Germinal center (tissue), 1 donor: ENCODE measurements at regions not wholly inside any gene's neighbourhood (a gene's known extent, or its start where the extent isn't known, plus 50 kb on each side); places are given as distances from the start of the nearest gene placed in this dataset.

Experiments
- DNase-seq: peaks from one replicate; pipeline ENCODE4 v3.0.0; 2012; ENCODE audit warnings: mixed read lengths, low spot score

GRCh38 chr7:26458466-26459145 is 166.9 kb downstream of the SNX10 start:
- DNase-seq: no peak

- DNase-seq: no peak
Observed at GRCh38 chr7:26459540-26460193, 168.0 kb downstream of the SNX10 start.

GRCh38 chr7:26460351-26461085 is 168.9 kb downstream of the SNX10 start:
- DNase-seq: no peak

DNA sequence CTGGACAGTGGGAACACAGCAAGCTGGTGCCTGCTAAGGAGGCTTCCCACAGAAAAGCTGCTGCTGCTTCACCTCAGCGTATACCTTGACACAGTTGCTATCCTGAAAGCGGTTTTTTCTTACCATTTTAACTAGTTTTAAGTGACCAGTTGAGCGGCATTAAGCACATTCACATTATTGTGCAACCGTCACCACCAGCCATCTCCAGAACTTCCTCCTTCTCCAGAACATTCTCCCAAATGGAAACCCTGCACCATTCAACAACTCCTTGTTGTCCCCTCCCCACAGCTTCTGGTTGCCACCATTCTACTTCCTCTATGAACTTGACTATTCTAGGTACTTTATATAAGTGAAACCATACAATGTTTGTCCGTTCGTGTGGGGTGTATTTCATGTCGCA is 169.9 kb downstream of the SNX10 start:
- no peak for DNase-seq

DNA sequence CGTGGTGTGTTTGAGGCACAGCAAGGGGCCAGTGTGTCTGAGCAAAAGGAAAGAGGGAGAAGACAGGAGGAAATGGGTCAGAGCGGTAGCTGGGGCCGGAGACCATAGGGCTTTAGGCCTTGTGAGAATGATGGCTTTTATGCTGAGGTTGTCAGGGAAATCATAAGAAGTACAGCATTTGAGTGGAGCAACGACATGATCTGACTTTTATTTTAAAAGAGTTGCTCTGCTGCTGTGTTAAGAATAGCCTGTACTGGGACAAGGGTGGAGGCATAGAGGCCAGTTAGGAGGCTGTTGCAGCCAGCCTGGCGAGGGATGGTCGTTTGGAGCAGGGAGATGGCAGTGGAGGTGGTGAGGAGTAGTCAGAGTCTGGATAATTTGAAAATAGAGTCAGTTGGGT is 174.3 kb downstream of the SNX10 start:
- no peak for DNase-seq

GRCh38 chr7:26467104-26467503 is 175.4 kb downstream of the SNX10 start:
- DNase-seq: no peak

- DNase-seq: no peak
Observed at GRCh38 chr7:26467541-26467940, 175.9 kb downstream of the SNX10 start.

GRCh38 chr7:26468625-26469024 is 177.0 kb downstream of the SNX10 start:
- no peak for DNase-seq

DNA sequence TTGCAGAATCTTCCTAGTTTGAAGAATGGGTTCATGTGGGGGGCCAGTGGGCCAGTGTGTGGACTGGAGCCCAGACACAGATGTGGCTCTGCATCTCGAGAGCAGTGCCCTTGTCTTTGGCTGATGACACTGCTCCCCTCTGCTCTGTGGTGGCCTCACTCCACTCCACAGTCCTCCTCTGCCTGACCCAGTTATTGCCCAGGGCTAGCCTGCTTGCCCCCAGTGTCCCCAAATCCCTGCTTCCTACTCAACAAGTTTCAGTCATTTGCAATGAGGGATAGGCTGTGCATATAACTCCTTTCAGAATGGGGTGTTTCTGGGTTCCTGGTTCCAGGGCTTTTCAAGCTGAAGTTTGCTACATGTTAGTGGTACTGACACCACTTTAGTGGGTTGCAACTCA is 177.5 kb downstream of the SNX10 start:
- DNase-seq: no peak

DNA sequence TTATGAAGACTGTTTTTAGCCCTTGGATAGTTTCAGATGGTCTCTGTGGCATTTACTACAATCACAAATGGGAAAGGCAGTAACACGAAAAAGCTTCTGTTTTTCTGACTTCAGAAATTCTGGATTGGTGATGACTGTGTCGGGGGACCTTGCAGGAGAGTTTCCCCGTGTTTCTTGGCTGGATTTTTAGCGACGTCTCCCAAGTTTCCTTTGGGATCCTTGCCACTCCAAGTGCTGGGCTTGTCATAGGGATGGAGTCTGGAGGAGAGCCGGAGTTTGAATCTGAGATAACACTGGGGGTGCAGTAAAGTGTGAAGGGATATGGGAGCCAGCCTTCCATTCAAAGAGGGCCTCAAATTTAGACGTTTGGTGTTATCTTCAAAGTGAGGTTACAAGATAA is 179.0 kb downstream of the SNX10 start:
- no peak for DNase-seq

GRCh38 chr7:26471306-26472075 is 179.8 kb downstream of the SNX10 start:
- DNase-seq: no peak

DNA sequence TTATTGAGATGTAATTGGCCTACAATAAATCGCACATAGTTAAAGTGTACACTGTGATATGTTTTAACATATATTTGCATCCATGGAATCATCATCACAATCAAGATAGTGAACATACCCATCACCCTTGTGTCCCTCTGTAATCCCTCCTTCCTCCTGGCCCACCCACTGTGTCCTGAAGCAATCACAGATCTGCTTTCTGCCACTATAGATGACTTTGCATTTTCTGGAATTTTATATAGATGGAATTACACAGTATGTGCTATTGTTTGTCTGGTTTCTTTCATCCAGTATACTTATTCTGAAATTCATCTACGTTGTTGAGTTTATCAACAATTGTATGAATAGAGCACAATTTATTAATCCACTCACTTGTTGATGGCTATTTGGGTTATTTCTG is 181.3 kb downstream of the SNX10 start:
- no peak for DNase-seq

GRCh38 chr7:26476271-26476670 is 184.6 kb downstream of the SNX10 start:
- DNase-seq: no peak

GRCh38 chr7:26477381-26477990 is 185.8 kb downstream of the SNX10 start:
- DNase-seq: no peak

DNA sequence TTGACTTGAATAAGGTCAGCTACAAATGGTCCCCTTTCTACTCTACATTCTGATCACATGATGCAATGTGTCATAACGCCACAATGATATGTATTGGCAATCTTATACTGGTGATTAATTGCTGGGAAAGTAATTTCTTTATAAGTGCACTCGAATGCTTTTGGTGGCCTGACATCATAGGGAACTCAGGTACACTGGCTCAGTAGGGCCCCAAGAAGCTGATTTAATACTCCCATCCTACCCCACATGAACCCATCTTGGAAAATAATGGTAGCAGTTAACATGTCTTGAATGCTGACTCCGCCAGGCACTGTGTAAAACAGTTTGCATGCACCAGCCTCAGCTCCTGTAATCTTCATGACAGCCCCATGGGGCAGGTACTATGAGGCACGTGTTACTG is 186.9 kb downstream of the SNX10 start:
- no peak for DNase-seq

- no peak for DNase-seq
Observed at GRCh38 chr7:26479581-26479980, 187.9 kb downstream of the SNX10 start.

DNA sequence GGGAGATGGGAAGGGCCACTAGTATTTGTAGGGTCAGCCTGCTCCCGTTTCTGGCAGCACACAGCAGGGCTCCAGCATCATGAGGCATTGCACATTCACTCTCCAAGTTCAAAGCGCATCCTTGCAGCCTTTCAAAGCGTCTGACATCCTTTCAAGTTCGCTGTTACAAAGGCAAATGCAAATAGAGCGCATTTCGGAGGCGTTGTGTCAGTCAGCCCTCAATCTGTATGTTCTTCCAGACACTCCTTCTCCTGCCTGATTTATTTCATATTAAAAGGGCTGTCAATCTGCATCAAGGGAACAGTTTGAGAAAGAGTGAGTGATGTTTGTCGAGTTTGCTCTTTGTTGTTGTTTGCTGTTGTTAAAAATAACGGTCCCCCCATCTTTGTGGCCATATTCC is 188.5 kb downstream of the SNX10 start:
- DNase-seq: no peak

- DNase-seq: no peak
Observed at GRCh38 chr7:26482927-26483326, 191.3 kb downstream of the SNX10 start.

GRCh38 chr7:26483843-26484242 is 192.2 kb downstream of the SNX10 start:
- DNase-seq: no peak

DNA sequence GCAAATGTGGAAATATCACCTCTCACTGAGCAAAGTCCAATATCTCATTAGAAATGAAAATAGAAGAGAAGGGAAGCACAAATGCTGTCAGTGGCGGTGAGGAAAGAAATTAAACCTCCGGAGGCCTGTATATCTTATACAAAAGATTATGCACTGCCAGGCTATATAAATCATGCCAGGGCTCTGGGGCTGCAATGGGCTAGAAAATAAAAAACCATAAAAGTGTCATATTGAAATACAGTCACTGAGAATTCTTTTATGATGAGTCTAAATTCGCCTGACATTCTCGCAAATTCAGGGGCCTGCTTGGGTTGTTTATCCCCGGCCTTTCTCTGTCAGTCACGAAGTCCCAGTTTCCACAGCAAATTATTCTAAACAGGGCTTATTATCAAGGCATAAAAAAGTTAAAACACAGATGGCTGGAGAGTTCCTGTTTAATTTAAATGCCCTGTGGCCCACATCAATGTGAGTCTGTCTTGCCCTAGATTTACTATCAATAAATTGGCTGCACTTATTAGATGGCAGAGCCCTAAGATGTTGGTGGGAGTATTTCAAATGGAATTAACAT is 193.8 kb downstream of the SNX10 start:
- DNase-seq: no peak

GRCh38 chr7:26486153-26486552 is 194.5 kb downstream of the SNX10 start:
- no peak for DNase-seq
